HG02623 (cell line): ENCODE measurements at regions not wholly inside any gene's neighbourhood (a gene's known extent, or its start where the extent isn't known, plus 50 kb on each side); places are given as distances from the start of the nearest gene placed in this dataset.
"Not testable (repeated sequence)": the region's sequence is repeated elsewhere in the genome, so short reads cannot be mapped to it uniquely, and the experiment has no call there.

Experiments used
- ATAC-seq: cut with Tn5 transposase; IDR thresholded peaks from one replicate; pipeline ENCODE4 v1.9.1; 2021; ENCODE audit warnings: moderate library complexity; ENCODE audit not compliant: unreplicated experiment

DNA sequence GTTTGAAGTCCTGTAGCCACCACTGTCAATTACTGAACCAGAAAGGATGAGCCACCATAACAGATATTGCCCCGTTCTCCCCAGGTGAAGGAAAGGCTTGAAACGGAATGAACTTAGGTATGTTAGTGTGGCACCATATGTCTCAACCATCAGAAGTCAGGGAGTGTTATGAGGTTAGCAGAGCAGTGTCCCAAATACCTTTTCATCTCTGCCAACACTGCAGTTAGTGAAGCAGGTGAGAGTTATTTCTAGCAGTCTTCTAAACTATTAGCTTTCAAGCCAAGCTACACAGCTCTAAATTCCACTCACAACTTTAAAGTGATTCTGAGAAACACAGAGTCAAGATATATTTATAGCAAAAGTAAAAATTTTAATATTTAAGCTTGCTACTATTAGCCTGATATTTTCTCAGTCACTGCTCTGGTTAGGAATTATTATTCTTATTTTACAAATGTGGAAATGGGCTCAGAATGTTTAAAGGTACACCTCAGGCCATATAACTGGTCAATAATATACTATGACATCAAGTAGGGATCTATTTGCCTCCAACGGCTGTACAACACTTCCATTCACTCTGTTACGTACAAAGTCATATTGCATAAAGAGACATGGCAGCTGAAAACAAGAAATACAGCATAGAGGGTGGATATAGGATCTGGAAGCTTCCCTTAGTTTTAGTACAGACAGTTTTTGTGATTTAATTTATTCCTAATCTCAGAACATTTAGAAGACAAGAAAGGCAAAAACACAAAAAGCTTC, 1527.1 kb upstream of the PRR20A start:
- no peak for ATAC-seq

DNA sequence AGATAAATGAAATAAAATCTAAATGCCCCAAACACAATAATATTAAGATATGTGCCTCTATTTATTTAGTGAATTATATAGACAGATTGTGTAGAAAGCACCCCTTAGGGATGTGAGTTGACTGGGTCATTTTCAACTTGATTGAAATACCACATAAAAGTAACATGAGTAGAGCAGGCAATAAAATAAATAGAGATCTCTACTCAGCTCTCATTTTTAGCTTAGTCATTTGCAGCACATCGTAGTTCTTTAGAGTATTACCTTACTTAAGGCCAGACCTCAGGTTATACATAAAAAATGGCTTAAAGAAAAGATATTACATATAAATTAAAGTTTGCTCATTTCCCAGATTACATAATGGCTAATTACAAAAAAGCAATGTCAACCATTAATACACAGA, 1525.6 kb upstream of the PRR20A start:
- no peak for ATAC-seq

DNA sequence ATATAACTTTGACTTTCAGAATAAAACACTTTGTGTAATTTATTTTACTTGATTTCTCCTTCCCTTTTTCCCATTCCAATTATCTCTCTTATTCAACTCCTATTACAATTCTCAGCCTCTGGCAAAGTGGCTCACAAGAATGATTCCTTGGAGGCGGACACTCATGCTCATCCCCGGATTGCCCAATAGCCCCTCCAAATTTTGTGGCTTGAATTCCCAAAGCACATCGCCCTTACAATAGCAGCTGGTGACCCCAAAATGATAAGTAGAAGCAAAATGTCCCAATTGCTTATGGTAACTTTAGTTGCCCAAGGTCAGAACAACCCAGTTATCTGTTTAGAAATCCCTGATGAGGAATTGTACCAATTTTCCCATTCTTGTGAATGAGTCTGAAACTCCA, 1523.5 kb upstream of the PRR20A start:
- ATAC-seq, result no peak

DNA sequence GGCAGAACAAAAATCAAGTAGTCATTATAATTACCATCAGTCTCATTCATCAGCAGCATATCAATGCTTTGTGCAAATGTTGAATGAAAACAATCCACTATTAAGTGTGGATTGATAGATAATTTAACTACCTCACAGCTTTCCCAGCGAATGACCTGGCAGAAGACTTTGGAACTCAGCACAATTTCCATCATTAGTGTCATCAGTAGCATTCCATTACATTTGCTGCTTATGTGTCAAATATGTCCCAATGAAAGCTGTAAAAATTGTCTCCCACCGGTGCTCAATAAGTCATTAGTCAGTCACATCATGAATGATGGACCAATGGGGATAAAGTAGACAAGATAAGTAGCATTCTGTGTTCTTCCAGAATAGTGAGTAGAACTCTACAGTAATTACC, 1513.5 kb upstream of the PRR20A start:
- ATAC-seq, result no peak

DNA sequence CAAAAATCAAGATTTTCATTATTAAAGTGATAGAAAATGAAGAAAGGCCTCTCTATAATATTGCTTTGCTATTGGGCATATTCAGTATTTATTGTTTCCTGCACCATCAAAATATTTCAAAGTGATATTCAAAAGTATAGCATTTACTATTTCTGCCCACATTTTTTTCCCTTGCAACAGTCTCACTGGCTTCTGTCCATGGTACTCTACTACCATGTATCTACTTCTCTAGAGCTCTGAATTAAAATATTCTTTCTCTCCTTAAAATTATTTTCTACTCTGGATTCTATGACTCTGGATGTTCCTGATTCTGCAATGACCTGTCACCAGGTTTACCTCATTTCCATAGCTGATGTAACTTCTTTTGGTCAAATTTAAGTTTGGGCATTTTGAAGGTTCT, 1508.3 kb upstream of the PRR20A start:
- no peak for ATAC-seq

DNA sequence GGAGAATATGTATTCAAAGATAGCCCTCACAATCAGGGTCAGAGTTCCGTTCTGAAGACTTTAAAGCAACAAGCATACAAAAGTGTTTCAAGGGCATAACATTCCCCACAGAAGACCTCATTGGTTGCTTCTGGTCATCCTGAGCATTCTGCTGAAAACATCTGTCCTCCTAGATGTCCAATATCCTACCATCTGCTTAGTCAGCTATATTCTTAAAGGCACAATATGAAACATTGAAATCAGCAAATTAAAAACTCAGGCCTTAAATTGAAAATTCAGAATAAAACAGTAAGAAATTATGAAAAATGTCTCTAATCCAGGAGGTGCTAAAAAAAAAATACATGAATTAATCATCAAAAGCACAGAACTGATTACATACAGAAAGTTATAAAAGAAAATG, 1491.2 kb upstream of the PRR20A start:
- no peak for ATAC-seq

DNA sequence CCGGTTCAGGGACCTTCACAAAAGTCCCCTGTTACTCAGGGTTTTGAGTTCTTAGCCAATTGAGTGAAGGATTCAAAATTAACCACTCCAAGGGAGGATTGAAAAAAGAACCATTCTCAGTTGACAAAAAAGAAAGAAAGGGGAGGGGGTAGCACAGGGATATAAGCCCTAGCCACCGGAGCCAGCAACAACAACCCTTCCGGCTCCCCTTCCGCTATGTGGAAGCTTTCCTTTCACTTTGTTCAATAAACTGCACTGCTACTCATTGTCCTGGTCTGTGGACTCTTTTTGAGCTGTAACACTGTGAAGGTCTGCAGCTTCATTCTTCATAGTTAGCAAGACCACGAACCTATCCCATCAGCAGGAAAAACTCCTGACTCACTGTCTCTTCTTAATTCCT, 1488.1 kb upstream of the PRR20A start:
- ATAC-seq, result no peak

DNA sequence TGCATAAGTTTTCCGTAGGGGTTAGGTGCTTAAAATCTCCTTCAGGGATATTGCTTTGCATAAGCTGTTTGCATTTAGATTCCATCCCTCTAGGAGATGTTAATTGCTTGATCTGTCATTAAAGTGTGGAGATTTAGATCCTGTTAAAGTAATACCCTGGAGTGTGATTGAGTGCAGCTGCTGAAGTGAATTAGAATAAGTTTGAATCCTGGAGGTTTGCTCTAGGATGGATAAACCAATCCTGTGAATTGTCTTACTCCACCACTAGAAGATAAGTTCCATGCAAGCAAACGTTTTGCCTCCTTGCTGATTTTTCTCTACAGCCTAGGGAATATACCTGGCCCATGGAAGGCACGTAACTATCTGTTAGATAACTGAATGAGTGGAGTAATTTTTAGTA, 1487.2 kb upstream of the PRR20A start:
- no peak for ATAC-seq

DNA sequence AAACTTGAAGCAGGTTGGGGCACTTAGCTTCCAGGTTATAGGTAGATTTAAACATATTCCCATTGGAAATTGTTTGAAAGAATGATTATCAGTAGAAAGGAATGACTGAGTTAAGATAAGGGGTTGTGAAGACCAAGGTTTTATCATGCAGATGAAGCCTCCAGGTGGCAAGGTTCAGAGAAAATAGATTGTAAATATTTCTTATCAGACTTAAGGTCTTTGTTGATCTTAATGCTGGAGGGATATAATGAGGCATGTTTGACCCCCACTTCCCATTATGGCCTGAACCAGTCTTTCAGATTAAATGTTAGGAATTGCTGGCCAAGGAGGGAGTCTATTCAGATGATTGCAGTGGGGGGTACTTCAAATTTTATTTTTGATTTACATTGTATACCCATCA, 1486.5 kb upstream of the PRR20A start:
- ATAC-seq, result no peak

DNA sequence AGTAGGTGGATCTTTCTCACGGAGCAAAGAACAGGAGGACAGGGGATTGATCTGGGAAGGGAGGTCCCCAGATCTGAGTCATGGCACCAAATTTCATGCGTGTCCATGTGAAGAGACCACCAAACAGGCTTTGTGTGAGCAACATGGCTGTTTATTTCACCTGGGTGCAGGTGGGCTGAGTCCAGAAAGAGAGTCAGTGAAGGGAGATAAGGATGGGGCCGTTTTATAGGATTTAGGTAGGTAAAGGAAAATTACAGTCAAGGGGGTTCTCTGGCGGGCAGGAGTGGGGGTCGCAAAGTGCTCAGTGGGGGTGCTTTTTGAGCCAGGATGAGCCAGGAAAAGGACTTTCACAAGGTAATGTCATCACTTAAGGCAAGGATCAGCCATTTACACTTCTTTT, 1480.5 kb upstream of the PRR20A start:
- ATAC-seq, result not testable (repeated sequence)

DNA sequence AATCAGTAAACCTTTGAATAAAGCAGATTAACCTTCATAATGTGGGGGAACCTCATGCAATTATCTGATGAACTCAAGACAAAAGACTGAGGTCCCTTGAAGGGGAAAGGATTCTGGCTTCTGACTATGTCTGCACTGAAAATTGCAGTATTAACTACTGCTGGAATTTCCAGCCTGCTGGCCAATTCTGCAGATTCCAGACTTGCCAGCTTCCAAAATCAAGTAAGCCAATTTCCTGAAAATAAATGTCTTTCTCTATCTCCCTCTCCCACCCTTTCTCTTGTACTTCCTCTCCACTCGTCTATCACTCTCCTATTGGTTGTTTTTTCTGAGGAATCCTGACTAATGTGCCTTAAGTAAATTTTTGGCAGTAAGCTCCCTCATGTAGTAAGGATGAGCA, 1479.9 kb upstream of the PRR20A start:
- ATAC-seq, result no peak

DNA sequence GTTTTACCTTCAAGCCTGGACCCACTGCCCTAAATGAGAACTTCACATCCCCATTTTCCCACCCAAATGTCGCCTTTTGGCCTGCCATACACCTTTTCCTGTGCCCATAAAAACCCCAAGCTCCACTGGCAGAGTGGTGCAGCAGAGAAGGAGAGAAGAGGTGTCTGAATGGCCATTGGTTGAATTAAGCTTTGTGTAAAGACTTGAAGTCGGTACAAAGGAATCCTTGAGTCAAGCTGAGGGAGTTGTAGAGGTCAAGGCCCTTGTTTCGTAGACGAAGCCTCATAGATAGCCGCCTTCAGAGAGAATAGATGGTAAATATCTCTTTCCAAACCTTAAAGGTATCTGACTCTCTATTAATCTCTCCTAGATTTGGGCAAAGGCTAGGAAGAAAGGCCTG, 1479.2 kb upstream of the PRR20A start:
- ATAC-seq, result no peak

DNA sequence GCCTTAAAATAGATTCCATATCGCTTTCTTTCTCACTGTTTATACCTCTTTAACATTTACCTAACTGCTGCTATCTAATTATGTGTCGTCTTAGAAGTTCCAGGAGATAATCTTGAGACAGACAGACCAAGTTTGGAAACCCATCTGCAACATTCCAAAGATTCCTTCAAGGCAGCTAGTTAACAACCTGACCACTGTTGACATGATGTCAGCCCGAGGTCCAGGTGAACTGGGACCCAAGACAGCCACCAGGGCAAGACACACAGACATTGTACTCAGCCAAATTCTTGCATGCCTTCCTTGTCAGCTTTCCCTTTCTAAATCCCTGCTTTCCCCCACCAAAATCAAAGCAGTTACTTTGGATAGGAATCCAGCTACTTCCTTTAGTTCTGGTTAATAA, 1476.5 kb upstream of the PRR20A start:
- ATAC-seq, result no peak

DNA sequence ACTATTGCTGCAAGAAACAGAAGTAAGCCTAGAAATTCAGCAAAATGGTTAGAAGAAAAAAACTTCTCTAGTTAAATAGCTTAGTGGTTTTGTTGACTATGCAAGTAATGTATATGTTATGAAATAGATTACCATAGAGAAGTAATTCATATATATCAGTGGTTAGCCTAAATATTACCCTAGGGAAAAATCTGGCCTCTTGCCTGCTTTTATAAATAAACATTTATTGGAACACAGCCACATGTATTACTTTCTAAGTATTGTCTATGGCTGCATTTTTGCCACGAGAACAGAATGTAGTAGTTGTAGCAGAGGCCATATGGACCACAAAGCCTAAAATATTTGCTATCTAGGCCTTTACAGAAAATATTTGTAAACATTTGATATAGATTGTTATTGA, 1471.7 kb upstream of the PRR20A start:
- no peak for ATAC-seq

DNA sequence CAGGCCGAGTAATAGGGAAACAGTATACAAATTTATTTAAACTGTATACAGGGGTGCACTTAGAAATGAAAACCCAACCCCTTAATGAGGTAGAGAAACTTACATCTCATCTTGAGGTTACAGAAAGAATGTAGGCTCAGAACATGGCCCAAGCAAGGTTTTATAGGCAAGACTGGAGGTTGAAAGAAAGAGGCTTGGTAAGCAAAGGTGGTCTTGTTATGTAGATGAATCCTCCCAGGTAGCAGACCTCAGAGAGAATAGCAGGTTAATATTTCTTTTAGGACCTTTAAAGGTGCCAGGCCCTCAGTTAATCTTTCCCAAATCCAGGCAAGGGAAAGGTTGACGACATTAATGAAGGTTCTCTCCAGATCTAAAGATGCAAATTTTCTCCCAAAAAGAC, 1466.8 kb upstream of the PRR20A start:
- no peak for ATAC-seq

DNA sequence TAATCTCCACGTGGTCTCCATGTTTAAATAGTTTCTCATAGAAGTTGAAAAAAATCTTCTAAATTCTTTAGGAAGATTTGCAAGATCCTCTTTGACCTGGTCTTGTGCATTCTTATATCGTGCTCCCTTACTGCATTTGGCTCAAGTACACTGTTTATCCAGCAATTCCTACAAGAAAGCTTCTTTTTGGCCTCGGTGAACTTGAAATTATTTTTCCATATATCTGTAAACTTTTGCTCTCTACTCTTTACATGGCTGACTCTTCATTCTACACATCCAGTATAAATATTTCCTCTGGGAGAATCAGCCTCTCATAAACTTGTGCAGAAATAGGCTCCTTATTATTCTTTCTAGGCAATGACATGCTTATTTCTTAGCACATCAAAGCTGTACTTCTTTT, 1457.9 kb upstream of the PRR20A start:
- ATAC-seq, result no peak

DNA sequence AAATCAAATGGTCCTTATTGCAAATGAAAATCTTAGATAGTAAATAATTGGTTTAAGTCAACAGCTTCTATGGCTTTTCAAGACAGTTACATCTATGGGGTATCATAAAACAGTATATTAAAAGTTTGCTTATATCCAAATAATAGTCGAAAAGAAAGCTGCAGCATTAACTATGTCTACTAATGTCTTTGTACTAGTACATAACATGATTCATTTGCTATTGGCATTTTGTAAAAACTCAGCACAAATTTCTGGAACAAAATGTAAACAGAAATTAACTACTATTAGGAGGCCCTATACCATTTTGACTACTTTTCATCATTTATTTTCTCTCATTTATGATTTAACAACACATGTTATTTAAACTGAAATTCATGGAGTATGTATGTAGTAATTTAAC, 1435.2 kb upstream of the PRR20A start:
- ATAC-seq, result no peak

DNA sequence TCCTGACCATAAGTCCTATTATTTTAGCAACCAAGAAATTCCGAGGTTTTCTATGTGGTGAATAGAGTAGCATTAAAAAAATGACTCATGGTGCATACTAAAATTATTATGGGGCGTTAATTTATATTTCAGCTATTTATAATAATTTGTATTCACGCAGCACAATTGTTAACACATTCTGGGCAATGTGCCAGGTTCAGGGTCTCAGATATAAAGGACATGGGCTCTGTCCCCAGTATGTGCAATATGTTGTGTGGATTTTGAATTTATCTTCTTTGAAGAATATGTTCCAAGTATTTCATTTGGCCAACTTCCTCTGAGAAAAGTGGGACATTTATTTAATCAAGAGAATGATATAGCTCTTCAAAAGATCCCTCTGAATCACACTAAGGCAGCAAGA, 1434.7 kb upstream of the PRR20A start:
- ATAC-seq, result no peak

DNA sequence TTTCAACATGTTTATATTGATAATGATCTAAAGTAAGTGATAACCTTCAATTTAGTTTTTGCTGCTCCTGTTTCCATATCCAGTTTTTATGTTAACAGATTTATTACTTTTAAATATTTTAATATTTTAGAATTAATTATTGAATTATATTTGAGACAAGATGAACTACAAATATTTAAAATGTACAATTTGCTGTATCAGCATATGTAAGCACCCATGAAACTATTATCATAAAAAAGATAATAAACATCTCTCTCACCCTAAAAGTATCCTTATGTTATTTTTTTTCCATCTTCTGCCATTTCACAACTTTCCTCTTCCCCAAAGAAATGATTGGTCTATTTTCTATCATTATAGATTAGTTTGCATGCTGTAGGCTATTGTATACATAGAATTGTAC, 1426.6 kb upstream of the PRR20A start:
- no peak for ATAC-seq

DNA sequence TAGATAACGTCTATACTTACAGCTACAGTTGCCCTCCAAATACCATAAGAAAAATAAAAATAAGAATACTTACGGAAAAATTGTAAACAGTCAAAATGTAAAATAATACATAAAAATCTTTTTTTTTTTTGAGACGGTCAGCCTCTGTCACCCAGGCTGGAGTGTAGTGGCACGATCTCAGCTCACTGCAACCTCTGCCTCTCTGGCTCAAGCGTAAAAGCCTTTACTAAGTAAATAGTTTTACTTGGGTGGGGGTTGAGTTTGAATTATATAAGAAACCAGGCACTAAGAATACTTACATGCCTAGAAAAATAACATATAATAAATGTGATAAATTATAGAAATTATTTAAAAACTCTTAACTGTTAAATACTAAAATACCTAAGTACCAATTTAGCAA, 1413.0 kb upstream of the PRR20A start:
- ATAC-seq, result no peak

DNA sequence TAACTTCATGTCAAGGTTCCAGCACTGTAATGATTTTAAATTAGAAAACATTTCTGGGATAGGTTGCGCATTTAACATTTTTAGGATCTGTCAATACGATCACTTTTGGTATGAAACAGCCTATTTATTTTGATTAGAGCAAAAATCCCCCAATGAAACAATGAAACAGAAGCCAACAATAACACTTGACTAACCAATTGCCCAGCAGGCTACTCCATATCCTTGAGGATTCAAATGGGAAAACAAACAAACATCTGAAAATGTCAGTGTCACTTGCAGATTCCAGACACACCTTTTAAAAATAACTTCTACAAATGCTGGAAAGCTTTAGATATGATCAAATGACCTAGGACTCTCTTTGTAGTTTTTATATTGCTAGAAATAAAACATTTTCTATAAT, 1412.5 kb upstream of the PRR20A start:
- no peak for ATAC-seq

DNA sequence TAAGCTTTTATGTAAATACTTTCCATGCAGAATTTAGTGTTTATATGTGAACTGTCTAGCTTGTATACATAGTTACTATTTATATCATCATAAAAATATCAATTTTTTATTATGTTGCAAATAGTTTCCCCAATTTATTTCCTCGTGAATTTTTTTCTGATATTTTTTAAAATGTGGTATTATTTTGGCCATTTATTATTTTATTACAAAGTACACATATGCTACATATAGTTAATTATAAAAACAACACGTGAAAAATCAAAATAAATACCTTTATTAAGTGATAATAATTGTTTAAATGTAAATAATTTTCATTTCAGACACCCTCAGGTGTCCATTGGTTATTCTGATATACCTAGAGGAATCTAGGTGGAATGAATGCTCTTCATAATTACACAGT, 1394.9 kb upstream of the PRR20A start:
- no peak for ATAC-seq

DNA sequence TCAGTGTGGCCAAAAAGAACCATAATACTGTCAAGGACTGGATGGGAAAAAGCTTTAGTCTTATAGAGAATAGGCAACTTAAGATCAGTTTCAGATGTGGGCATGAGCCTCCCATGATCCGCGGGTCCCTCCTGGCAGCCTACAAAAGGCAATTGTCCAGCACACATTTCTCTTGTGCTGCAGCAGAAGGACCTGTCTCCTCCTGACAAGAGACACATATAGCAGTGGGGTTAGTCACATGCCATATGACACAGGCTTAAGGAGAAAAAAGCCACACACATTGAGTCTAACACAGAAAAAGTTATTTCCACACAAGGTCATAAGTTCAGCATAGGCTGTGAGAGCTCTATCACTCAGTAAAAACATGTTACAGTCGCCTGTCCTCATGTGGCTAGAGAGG, 1378.7 kb upstream of the PRR20A start:
- ATAC-seq, result no peak
